KBM-7 (cell line): ENCODE measurements at regions not wholly inside any gene's neighbourhood (a gene's known extent, or its start where the extent isn't known, plus 50 kb on each side); places are given as distances from the start of the nearest gene placed in this dataset.

ENCODE experiments used
- DNase-seq: peaks from one replicate; pipeline ENCODE4 v3.0.0-alpha.2; 2015
- in situ Hi-C: fragments of 300-500 bp; cut with MboI; formaldehyde crosslinking; loops from 2 replicates; pipeline ENCODE4 v1.14.3; 2020; ENCODE audit warnings: low sequenced_read_pairs, low pct_unique_long_range_greater_than_20kb, mixed read lengths

GRCh38 chr4:188484256-188484655 is 345.0 kb downstream of the TRIML1 start:
- in situ Hi-C loops: no loop called here
- DNase-seq: no peak

GRCh38 chr4:188485906-188486305 is 346.7 kb downstream of the TRIML1 start:
- DNase-seq: no peak
- in situ Hi-C loops: no loop called here

- DNase-seq: no peak
Measured at GRCh38 chr4:188492886-188493285, 353.6 kb downstream of the TRIML1 start.

GRCh38 chr4:188495169-188495568 is 355.9 kb downstream of the TRIML1 start:
- in situ Hi-C loops: no loop called here
- no peak for DNase-seq

More at GRCh38 chr4:188492886-188493285, 353.6 kb downstream of the TRIML1 start:
- in situ Hi-C loops: no loop called here

GRCh38 chr4:188511431-188511830 is 372.2 kb downstream of the TRIML1 start:
- no peak for DNase-seq
- in situ Hi-C loops: no loop called here

GRCh38 chr4:188532751-188533150 is 393.5 kb downstream of the TRIML1 start:
- DNase-seq: no peak
- in situ Hi-C loops: no loop called here

GRCh38 chr4:188534297-188534696 is 395.1 kb downstream of the TRIML1 start:
- no peak for DNase-seq
- in situ Hi-C loops: no loop called here

- no peak for DNase-seq
- in situ Hi-C loops: no loop called here
Measured at GRCh38 chr4:188534917-188535316, 395.7 kb downstream of the TRIML1 start.

- in situ Hi-C loops: no loop called here
- DNase-seq: no peak
Measured at GRCh38 chr4:188536826-188537225, 397.6 kb downstream of the TRIML1 start.

- in situ Hi-C loops: no loop called here
- peak; percentile 8 for DNase-seq
Measured at GRCh38 chr4:188550296-188550695, 411.1 kb downstream of the TRIML1 start.

- DNase-seq: no peak
- in situ Hi-C loops: no loop called here
Measured at GRCh38 chr4:188551156-188551555, 411.9 kb downstream of the TRIML1 start.

GRCh38 chr4:188552741-188553275 is 413.6 kb downstream of the TRIML1 start:
- in situ Hi-C loops: no loop called here
- no peak for DNase-seq

- DNase-seq: no peak
- in situ Hi-C loops: no loop called here
Measured at GRCh38 chr4:188554413-188554812, 415.2 kb downstream of the TRIML1 start.

GRCh38 chr4:188573104-188573503 is 433.9 kb downstream of the TRIML1 start:
- in situ Hi-C loops: no loop called here
- no peak for DNase-seq

GRCh38 chr4:188578657-188579056 is 439.4 kb downstream of the TRIML1 start:
- in situ Hi-C loops: no loop called here
- DNase-seq: no peak

GRCh38 chr4:188596021-188596420 is 456.8 kb downstream of the TRIML1 start:
- in situ Hi-C loops: no loop called here
- no peak for DNase-seq

GRCh38 chr4:188603646-188604045 is 464.4 kb downstream of the TRIML1 start:
- DNase-seq: no peak
- in situ Hi-C loops: no loop called here

GRCh38 chr4:188606635-188607034 is 467.4 kb downstream of the TRIML1 start:
- in situ Hi-C loops: no loop called here
- DNase-seq: no peak

GRCh38 chr4:188611143-188611542 is 471.9 kb downstream of the TRIML1 start:
- no peak for DNase-seq
- in situ Hi-C loops: no loop called here

GRCh38 chr4:188612659-188613058 is 473.4 kb downstream of the TRIML1 start:
- no peak for DNase-seq
- in situ Hi-C loops: no loop called here

- DNase-seq: no peak
- in situ Hi-C loops: no loop called here
Measured at GRCh38 chr4:188613976-188614375, 474.7 kb downstream of the TRIML1 start.
